K562 (cell line): ENCODE measurements at regions not wholly inside any gene's neighbourhood (a gene's known extent, or its start where the extent isn't known, plus 50 kb on each side); places are given as distances from the start of the nearest gene placed in this dataset.

Experiments
- ATAC-seq: fragments of 200-7000 bp; cut with Tn5 transposase; 3 replicates; pipeline ENCODE4 v1.9.1; 2020; ENCODE audit warnings: moderate library complexity
- BruUV-seq: library from RNA; stranded (reverse); fragments of 400-500 nt; replicated peaks from 2 replicates; lab custom pipeline; 2021; lab: Mats Ljungman, UMichigan
- CTCF ChIA-PET: fragments of 300-600 bp; formaldehyde crosslinking; extraction: SDS; loops from one replicate; lab custom pipeline; 2021; ENCODE audit warnings: low intra/inter-chr PET ratio; lab: Yijun Ruan, JAX
- POLR2A ChIA-PET: fragments of 300-600, 350-650 bp; sonication (Branson Sonifier 250); formaldehyde crosslinking; extraction: SDS; loops from one replicate; lab custom pipeline; 2021; ENCODE audit warnings: antibody characterized with exemption, inconsistent platforms; lab: Yijun Ruan, JAX
- DNase-seq, 4 experiments: peaks; one replicate each; pipeline versions ENCODE4 v3.0.0 to v3.0.0-alpha.2; 2011 to 2018; ENCODE audit warnings: low spot score in 3 of 4, mixed read lengths in 3 of 4; ENCODE audit errors: extremely low read depth in 1 of 4
- FAIRE-seq: peaks from 2 replicates; lab custom pipeline; 2011; peaks lifted over from hg19 to GRCh38; lab: Jason Lieb, UNC
- H2AFZ ChIP-seq: 2 replicates; pipeline ENCODE4 v1.6.0; 2011; ENCODE audit warnings: low read depth, low read length, control low read depth, inconsistent platforms
- H3K27ac ChIP-seq: fragments of 200-600 bp; 3 replicates; pipeline ENCODE4 v1.8.0; 2011; ENCODE audit warnings: low read depth, mild to moderate bottlenecking, control low read depth, inconsistent platforms, low read length, moderate library complexity, mixed read lengths; ENCODE audit errors: extremely low read depth
- H3K27me3 ChIP-seq, 2 experiments: fragments of 300-600 bp in 1 of 2; 2 replicates in 1 of 2; 3 replicates in 1 of 2; pipeline versions ENCODE4 v1.6.0 to v1.8.0; 2011; ENCODE audit warnings: inconsistent platforms in 2 of 2, low read length in 2 of 2, mild to moderate bottlenecking in 1 of 2, mixed read lengths in 1 of 2, moderate library complexity in 1 of 2; ENCODE audit not compliant: control insufficient read depth in 2 of 2, insufficient read depth in 2 of 2
- H3K36me3 ChIP-seq: fragments of 300-600 bp; 3 replicates; pipeline ENCODE4 v1.8.0; 2011; ENCODE audit warnings: mild to moderate bottlenecking, low read length, inconsistent platforms; ENCODE audit not compliant: control insufficient read depth, insufficient read depth
- H3K4me1 ChIP-seq, 2 experiments: fragments of 200-600 bp in 1 of 2; replicated peaks in 1 of 2; 2 replicates in 1 of 2; 3 replicates in 1 of 2; pipeline versions ENCODE4 v1.5.1 to v1.8.0; 2011; ENCODE audit warnings: inconsistent platforms in 2 of 2, low read length in 2 of 2, mild to moderate bottlenecking in 1 of 2, mixed read lengths in 1 of 2, moderate library complexity in 1 of 2; ENCODE audit not compliant: control insufficient read depth in 2 of 2, insufficient read depth in 2 of 2
- H3K4me2 ChIP-seq: 2 replicates; pipeline ENCODE4 v1.6.1; 2011; ENCODE audit warnings: low read length, control low read depth, inconsistent platforms, mixed read lengths; ENCODE audit not compliant: insufficient read depth
- H3K4me3 ChIP-seq: fragments of 200-600 bp; sonication (generic), shearing (Covaris generic); 2 replicates; pipeline ENCODE4 v1.5.1; 2016; ENCODE audit warnings: control low read depth, inconsistent platforms
- H3K79me2 ChIP-seq: fragments of 200-600 bp; 3 replicates; pipeline ENCODE4 v1.8.0; 2011; ENCODE audit warnings: low read length, inconsistent platforms; ENCODE audit not compliant: control insufficient read depth, insufficient read depth
- H3K9ac ChIP-seq, 2 experiments: 2 replicates each; pipeline versions ENCODE4 v1.6.0 to v1.6.1; 2011; ENCODE audit warnings: low read depth in 2 of 2, low read length in 2 of 2, control low read depth in 1 of 2, inconsistent platforms in 1 of 2, mild to moderate bottlenecking in 1 of 2, mixed read lengths in 1 of 2; ENCODE audit not compliant: insufficient read depth in 1 of 2
- H3K9me1 ChIP-seq: one replicate; pipeline ENCODE4 v1.6.0; 2011; ENCODE audit warnings: inconsistent platforms, mild to moderate bottlenecking, low read length, moderate library complexity; ENCODE audit not compliant: control insufficient read depth, insufficient read depth
- H3K9me3 ChIP-seq: replicated peaks from 2 replicates; pipeline ENCODE4 v1.5.1; 2011; ENCODE audit warnings: low read depth, low read length, inconsistent platforms; ENCODE audit not compliant: control insufficient read depth, insufficient read depth
- H4K20me1 ChIP-seq: replicated peaks from 2 replicates; pipeline ENCODE4 v1.6.1; 2011; ENCODE audit warnings: low read length, inconsistent platforms, mixed read lengths; ENCODE audit not compliant: control insufficient read depth, insufficient read depth
- ARHGAP35 ChIP-seq: fragments of 450-650 bp; IDR thresholded peaks from 2 replicates; pipeline ENCODE4 v1.6.1; 2018; ENCODE audit not compliant: partially characterized antibody
- ARID2 ChIP-seq: fragments of 450-650 bp; IDR thresholded peaks from 2 replicates; pipeline ENCODE4 v1.6.1; 2017; ENCODE audit warnings: antibody characterized with exemption, mild to moderate bottlenecking
- BDP1 ChIP-seq: IDR thresholded peaks from 3 replicates; pipeline ENCODE4 v1.6.1; 2011; ENCODE audit not compliant: insufficient read length, insufficient read depth
- GTF3C2 ChIP-seq: IDR thresholded peaks from 3 replicates; pipeline ENCODE4 v1.6.1; 2011; ENCODE audit warnings: borderline replicate concordance, mild to moderate bottlenecking, moderate library complexity; ENCODE audit not compliant: insufficient read length; ENCODE audit errors: extremely low read depth
- HDAC6 ChIP-seq: IDR thresholded peaks from 2 replicates; pipeline ENCODE4 v1.6.1; 2012; ENCODE audit warnings: low read depth, mild to moderate bottlenecking, control low read depth, inconsistent platforms, low read length, moderate library complexity
- NCOA1 ChIP-seq: fragments of 450-650 bp; IDR thresholded peaks from 2 replicates; pipeline ENCODE4 v1.6.1; 2016; ENCODE audit warnings: low read depth
- SLC30A9 ChIP-seq: fragments of 250-450 bp; sonication (Bioruptor Pico); IDR thresholded peaks from 2 replicates; pipeline ENCODE4 v1.8.0; 2022; ENCODE audit warnings: mild to moderate bottlenecking, moderate library complexity
- WHSC1 ChIP-seq: IDR thresholded peaks from one replicate; pipeline ENCODE4 v1.6.1; 2012; ENCODE audit warnings: low read length, control low read depth, inconsistent platforms
- ZNF384 ChIP-seq: IDR thresholded peaks from 2 replicates; pipeline ENCODE4 v1.6.1; 2012; ENCODE audit warnings: low read depth, low read length, improper control_type of control experiment
- WGBS: fragments of 100-300 bp; shearing (Covaris generic); methylation state at CpG from one replicate; pipeline ENCODE4 v1.1.6; 2016; ENCODE audit warnings: low coverage, mixed read lengths; ENCODE audit not compliant: insufficient coverage; ENCODE audit errors: missing lambda C conversion rate; 5-methylcytosine and 5-hydroxymethylcytosine counted together
- in situ Hi-C: fragments of 300-500 bp; cut with MboI; formaldehyde crosslinking; loops from 4 replicates; pipeline ENCODE4 v1.15.0; 2018; ENCODE audit warnings: inconsistent platforms, mixed read lengths
- intact Hi-C: fragments of 100-400 bp; cut with micrococcal nuclease; formaldehyde crosslinking; loops from 2 replicates; pipeline ENCODE4 v1.14.2; 2022

- Histone ChIP-seq H3K9me1 (no peaks in the 10 kb centered on the region), H3K79me2 (no peaks in the 10 kb centered on the region), H3K36me3 (no peaks in the 10 kb centered on the region), H3K4me2 (no peak overlapping the region), H3K27ac (no peak overlapping the region), H3K4me3 (no peak overlapping the region), H4K20me1 (no peaks in the 10 kb centered on the region), H3K4me1 (no peaks in the 10 kb centered on the region), H3K27me3 (no peaks in the 10 kb centered on the region), H2AFZ (no peak overlapping the region), H3K9me3 (no peaks in the 10 kb centered on the region), H3K9ac (no peak overlapping the region)
- CTCF ChIA-PET: no interaction called here
- FAIRE-seq (no peak), DNase-seq (no peak), ATAC-seq (no peak)
- no peak for TF ChIP-seq HDAC6
- TF ChIP-seq NCOA1: no peak
- TF ChIP-seq GTF3C2: no peak
- no peak for TF ChIP-seq ZNF384
- TF ChIP-seq SLC30A9 (CRISPR knock-in tag): no peak
- no peak for TF ChIP-seq ARHGAP35
- no peak for TF ChIP-seq ARID2
- no peak for TF ChIP-seq BDP1
- TF ChIP-seq WHSC1: no peak
- no TSS peak for BruUV-seq
- POLR2A ChIA-PET: no interaction called here
- intact Hi-C loops: no loop called here
- WGBS: 3% methylated on average over 3 of the region's 3 CpGs
- in situ Hi-C loops: no loop called here
Observed at GRCh38 chr13:63024458-63024857, 1608.8 kb upstream of the PCDH20 start.
